Neuronal stem cell (in vitro differentiated cells): ENCODE measurements at regions not wholly inside any gene's neighbourhood (a gene's known extent, or its start where the extent isn't known, plus 50 kb on each side); places are given as distances from the start of the nearest gene placed in this dataset.

Source experiments
- DNase-seq: peaks from one replicate; pipeline ENCODE4 v3.0.0-alpha.2; 2013; ENCODE audit warnings: low spot score
- H2AFZ ChIP-seq: one replicate; pipeline ENCODE4 v1.6.1; 2013; ENCODE audit warnings: mild to moderate bottlenecking, low read length, inconsistent platforms
- H2AK5ac ChIP-seq: 2 replicates; pipeline ENCODE4 v1.6.1; 2013; ENCODE audit warnings: low read depth, mild to moderate bottlenecking, inconsistent platforms, low read length, moderate library complexity, mixed read lengths
- H2BK120ac ChIP-seq: 2 replicates; pipeline ENCODE4 v1.6.1; 2013; ENCODE audit warnings: low read depth, mild to moderate bottlenecking, inconsistent platforms, low read length, moderate library complexity, mixed read lengths
- H2BK12ac ChIP-seq: one replicate; pipeline ENCODE4 v1.6.1; 2013; ENCODE audit warnings: low read length, inconsistent platforms
- H2BK15ac ChIP-seq: 2 replicates; pipeline ENCODE4 v1.6.1; 2013; ENCODE audit warnings: mild to moderate bottlenecking, low read length, inconsistent platforms, mixed read lengths
- H2BK5ac ChIP-seq: one replicate; pipeline ENCODE4 v1.6.1; 2013; ENCODE audit warnings: inconsistent platforms, mild to moderate bottlenecking, low read length, moderate library complexity
- H3K14ac ChIP-seq: one replicate; pipeline ENCODE4 v1.6.1; 2013; ENCODE audit warnings: low read length, inconsistent platforms
- H3K18ac ChIP-seq: 2 replicates; pipeline ENCODE4 v1.6.1; 2013; ENCODE audit warnings: low read length, inconsistent platforms
- H3K23ac ChIP-seq: 2 replicates; pipeline ENCODE4 v1.6.1; 2013; ENCODE audit warnings: low read depth, mild to moderate bottlenecking, mixed read lengths, low read length, inconsistent platforms; ENCODE audit not compliant: poor library complexity
- H3K27ac ChIP-seq: replicated peaks from 3 replicates; pipeline ENCODE4 v1.5.1; 2013; ENCODE audit warnings: low read length, inconsistent platforms
- H3K27me3 ChIP-seq, 3 experiments: 2 replicates each; pipeline ENCODE4 v1.6.1; 2013; ENCODE audit warnings: low read length in 3 of 3, mild to moderate bottlenecking in 2 of 3, inconsistent platforms in 1 of 3, low read depth in 1 of 3, mixed read lengths in 1 of 3, moderate library complexity in 1 of 3; ENCODE audit not compliant: control insufficient read depth in 3 of 3, insufficient read depth in 3 of 3
- H3K36me3 ChIP-seq, 2 donors: replicated peaks in 1 of 2; 2 replicates each; pipeline ENCODE4 v1.6.1; 2013; ENCODE audit warnings: low read length in 2 of 2; ENCODE audit not compliant: control insufficient read depth in 2 of 2, insufficient read depth in 2 of 2
- H3K4ac ChIP-seq: 2 replicates; pipeline ENCODE4 v1.6.1; 2013; ENCODE audit warnings: inconsistent platforms, mild to moderate bottlenecking, low read length, moderate library complexity
- H3K4me1 ChIP-seq, 2 donors: 1 replicate in 1 of 2; 2 replicates in 1 of 2; pipeline ENCODE4 v1.6.1; 2013; ENCODE audit warnings: low read length in 2 of 2, low read depth in 1 of 2; ENCODE audit not compliant: control insufficient read depth in 2 of 2, insufficient read depth in 1 of 2
- H3K4me2 ChIP-seq: one replicate; pipeline ENCODE4 v1.6.1; 2013; ENCODE audit warnings: mild to moderate bottlenecking, low read length, inconsistent platforms; ENCODE audit not compliant: insufficient read depth, poor library complexity, severe bottlenecking
- H3K4me3 ChIP-seq, 2 donors: 2 replicates each; pipeline ENCODE4 v1.5.1; 2013; ENCODE audit warnings: low read length in 2 of 2, mild to moderate bottlenecking in 2 of 2, inconsistent platforms in 1 of 2, moderate library complexity in 1 of 2
- H3K79me1 ChIP-seq: one replicate; pipeline ENCODE4 v1.6.1; 2013; ENCODE audit warnings: low read depth, mild to moderate bottlenecking, inconsistent platforms, low read length, moderate library complexity
- H3K9ac ChIP-seq: one replicate; pipeline ENCODE4 v1.6.1; 2013; ENCODE audit warnings: mild to moderate bottlenecking, low read depth, low read length, inconsistent platforms; ENCODE audit not compliant: poor library complexity
- H3K9me3 ChIP-seq, 2 donors: replicated peaks in 1 of 2; 2 replicates each; pipeline versions ENCODE3 to v1.6.1; 2013; ENCODE audit warnings: low read length in 2 of 2, mild to moderate bottlenecking in 2 of 2, inconsistent platforms in 1 of 2, low read depth in 1 of 2, mixed read lengths in 1 of 2, moderate library complexity in 1 of 2; ENCODE audit not compliant: control insufficient read depth in 2 of 2, insufficient read depth in 1 of 2
- H4K8ac ChIP-seq: one replicate; pipeline ENCODE4 v1.6.1; 2013; ENCODE audit warnings: low read depth, mild to moderate bottlenecking, inconsistent platforms, low read length, moderate library complexity
- H4K91ac ChIP-seq: one replicate; pipeline ENCODE4 v1.6.1; 2013; ENCODE audit warnings: low read length, low read depth, mild to moderate bottlenecking, inconsistent platforms; ENCODE audit not compliant: poor library complexity
- whole genome bisulfite sequencing, 2 donors: extraction: QIAGEN DNeasy Blood & Tissue Kit; methylation state at CpG; one replicate each; pipeline ENCODE4 v1.1.7; 2013; ENCODE audit warnings: missing lambda C conversion rate in 2 of 2, mixed read lengths in 1 of 2; ENCODE audit not compliant: insufficient read length in 2 of 2, insufficient replicate concordance in 1 of 2; ENCODE audit errors: extremely low coverage in 2 of 2; 5-methylcytosine and 5-hydroxymethylcytosine counted together

- no peak overlapping the region for H3K4me2 ChIP-seq
- H2AK5ac ChIP-seq = no peak overlapping the region
- H3K79me1 ChIP-seq = peaks cover 2% of the 10 kb centered on the region
- peak overlapping the region; percentile 58 for H2AFZ ChIP-seq
- H2BK15ac ChIP-seq = no peak overlapping the region
- no peak overlapping the region for H4K8ac ChIP-seq
- no peak overlapping the region for H3K27ac ChIP-seq
- no peak overlapping the region for H4K91ac ChIP-seq
- H3K23ac ChIP-seq = no peak overlapping the region
- H3K9ac ChIP-seq = no peak overlapping the region
- no peak overlapping the region for H2BK5ac ChIP-seq
- no peak overlapping the region for H2BK12ac ChIP-seq
- no peaks in the 10 kb centered on the region for H3K27me3 ChIP-seq
- no peak overlapping the region for H2BK120ac ChIP-seq
- H3K18ac ChIP-seq = no peak overlapping the region
- no peak overlapping the region for H3K4me3 ChIP-seq
- no peak overlapping the region for H3K14ac ChIP-seq
- no peaks in the 10 kb centered on the region for H3K9me3 ChIP-seq
- no peaks in the 10 kb centered on the region for H3K36me3 ChIP-seq
- H3K4ac ChIP-seq = no peak overlapping the region
- WGBS, 2 donors = no CpG with 5 or more reads among the region's 10 CpGs
- peaks cover 7 to 9% of the 10 kb centered on the region in 2 donors for H3K4me1 ChIP-seq
- DNase-seq = no peak
These were observed 108.5 kb upstream of the NHSL1 start for GRCh38 chr6:138607478-138608433.

- Histone ChIP-seq H2BK120ac (no peak overlapping the region), H3K4ac (no peak overlapping the region), H3K27me3 (no peaks in the 10 kb centered on the region), H3K36me3 (no peaks in the 10 kb centered on the region), H3K4me3 (no peak overlapping the region), H3K23ac (no peak overlapping the region), H2AFZ (no peak overlapping the region), H3K27ac (no peak overlapping the region), H2AK5ac (no peak overlapping the region), H3K18ac (no peak overlapping the region), H3K9ac (no peak overlapping the region), H2BK15ac (no peak overlapping the region), H3K14ac (no peak overlapping the region), H3K4me2 (no peak overlapping the region), H3K9me3 (no peaks in the 10 kb centered on the region), H3K79me1 (peaks cover 2% of the 10 kb centered on the region), H4K91ac (no peak overlapping the region), H2BK12ac (no peak overlapping the region), H2BK5ac (no peak overlapping the region), H3K4me1 (peaks cover 7 to 9% of the 10 kb centered on the region in 2 donors), H4K8ac (no peak overlapping the region)
- no CpG with 5 or more reads among the region's 1 CpG for WGBS, 2 donors
- DNase-seq = no peak
These were observed 109.6 kb upstream of the NHSL1 start for GRCh38 chr6:138608896-138609295.

GRCh38 chr6:138609801-138610430 is 110.6 kb upstream of the NHSL1 start:
- H3K4ac ChIP-seq = no peak overlapping the region
- H3K4me1 ChIP-seq = peaks cover 7 to 9% of the 10 kb centered on the region in 2 donors
- H2BK15ac ChIP-seq = no peak overlapping the region
- H3K27ac ChIP-seq = no peak overlapping the region
- no CpG with 5 or more reads among the region's 6 CpGs for WGBS, 2 donors
- H4K91ac ChIP-seq = no peak overlapping the region
- no peaks in the 10 kb centered on the region for H3K27me3 ChIP-seq
- H3K79me1 ChIP-seq = peaks cover 2% of the 10 kb centered on the region
- H3K36me3 ChIP-seq = no peaks in the 10 kb centered on the region
- no peak overlapping the region for H4K8ac ChIP-seq
- no peak overlapping the region for H2BK12ac ChIP-seq
- H2BK5ac ChIP-seq = no peak overlapping the region
- H3K4me2 ChIP-seq = no peak overlapping the region
- H2BK120ac ChIP-seq = no peak overlapping the region
- no peak overlapping the region for H3K18ac ChIP-seq
- DNase-seq = no peak
- H3K23ac ChIP-seq = no peak overlapping the region
- no peak overlapping the region for H2AFZ ChIP-seq
- no peak overlapping the region for H3K4me3 ChIP-seq
- H2AK5ac ChIP-seq = no peak overlapping the region
- no peak overlapping the region for H3K9ac ChIP-seq
- peaks cover under 1 to 1% of the 10 kb centered on the region in 2 donors for H3K9me3 ChIP-seq
- no peak overlapping the region for H3K14ac ChIP-seq

GRCh38 chr6:138610816-138611215 is 111.5 kb upstream of the NHSL1 start:
- Histone ChIP-seq H3K14ac (no peak overlapping the region), H3K4me1 (peaks cover 7 to 9% of the 10 kb centered on the region in 2 donors), H2BK12ac (no peak overlapping the region), H3K18ac (no peak overlapping the region), H3K4me3 (no peak overlapping the region), H4K91ac (no peak overlapping the region), H3K9ac (no peak overlapping the region), H3K36me3 (no peaks in the 10 kb centered on the region), H2BK15ac (no peak overlapping the region), H3K27ac (no peak overlapping the region), H3K23ac (no peak overlapping the region), H3K9me3 (peaks cover 3 to 5% of the 10 kb centered on the region in 2 donors), H2AFZ (no peak overlapping the region), H3K4me2 (no peak overlapping the region), H2AK5ac (no peak overlapping the region), H4K8ac (no peak overlapping the region), H3K4ac (no peak overlapping the region), H2BK120ac (no peak overlapping the region), H3K79me1 (peaks cover 2% of the 10 kb centered on the region), H2BK5ac (no peak overlapping the region), H3K27me3 (no peaks in the 10 kb centered on the region)
- no peak for DNase-seq
- WGBS, 2 donors = no CpG with 5 or more reads among the region's 7 CpGs
